ENCODE measurements at regions not wholly inside any gene's neighbourhood (a gene's known extent, or its start where the extent isn't known, plus 50 kb on each side); places are given as distances from the start of the nearest gene placed in this dataset.

DNA sequence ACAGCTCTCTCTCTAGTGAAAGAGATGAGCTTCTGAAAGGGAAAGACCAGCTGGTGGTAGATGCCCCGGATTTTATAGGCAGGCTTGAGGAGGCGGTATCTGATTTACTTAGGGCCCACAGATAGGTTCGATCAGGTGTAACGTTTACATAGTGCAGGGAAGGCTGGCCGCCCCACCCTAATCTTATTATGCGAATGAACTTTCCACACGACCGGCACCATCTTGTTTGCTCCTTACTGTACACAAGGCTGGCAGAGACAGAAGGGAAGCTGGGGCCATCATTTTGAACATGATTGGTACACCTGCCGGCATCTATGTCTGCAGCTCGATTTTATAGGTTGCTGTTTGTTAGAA lies 212.0 kb upstream of the JARID2 start:
- no peaks in the 10 kb centered on the region for H3K27me3 ChIP-seq
- peaks cover 0 to 3% of the 10 kb centered on the region in 2 donors for H3K4me1 ChIP-seq
- H3K4me3 ChIP-seq: no peak overlapping the region
- TF ChIP-seq, protein P1, sequence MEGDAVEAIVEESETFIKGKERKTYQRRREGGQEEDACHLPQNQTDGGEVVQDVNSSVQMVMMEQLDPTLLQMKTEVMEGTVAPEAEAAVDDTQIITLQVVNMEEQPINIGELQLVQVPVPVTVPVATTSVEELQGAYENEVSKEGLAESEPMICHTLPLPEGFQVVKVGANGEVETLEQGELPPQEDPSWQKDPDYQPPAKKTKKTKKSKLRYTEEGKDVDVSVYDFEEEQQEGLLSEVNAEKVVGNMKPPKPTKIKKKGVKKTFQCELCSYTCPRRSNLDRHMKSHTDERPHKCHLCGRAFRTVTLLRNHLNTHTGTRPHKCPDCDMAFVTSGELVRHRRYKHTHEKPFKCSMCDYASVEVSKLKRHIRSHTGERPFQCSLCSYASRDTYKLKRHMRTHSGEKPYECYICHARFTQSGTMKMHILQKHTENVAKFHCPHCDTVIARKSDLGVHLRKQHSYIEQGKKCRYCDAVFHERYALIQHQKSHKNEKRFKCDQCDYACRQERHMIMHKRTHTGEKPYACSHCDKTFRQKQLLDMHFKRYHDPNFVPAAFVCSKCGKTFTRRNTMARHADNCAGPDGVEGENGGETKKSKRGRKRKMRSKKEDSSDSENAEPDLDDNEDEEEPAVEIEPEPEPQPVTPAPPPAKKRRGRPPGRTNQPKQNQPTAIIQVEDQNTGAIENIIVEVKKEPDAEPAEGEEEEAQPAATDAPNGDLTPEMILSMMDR (IDR thresholded peaks at IDR 0.05): no peak
- no peaks in the 10 kb centered on the region for H3K36me3 ChIP-seq
- H3K9me3 ChIP-seq: peaks cover 0 to 7% of the 10 kb centered on the region in 2 donors
- no peak for DNase-seq (ENCODE audit: low spot score)
- H3K27ac ChIP-seq: no peak overlapping the region

DNA sequence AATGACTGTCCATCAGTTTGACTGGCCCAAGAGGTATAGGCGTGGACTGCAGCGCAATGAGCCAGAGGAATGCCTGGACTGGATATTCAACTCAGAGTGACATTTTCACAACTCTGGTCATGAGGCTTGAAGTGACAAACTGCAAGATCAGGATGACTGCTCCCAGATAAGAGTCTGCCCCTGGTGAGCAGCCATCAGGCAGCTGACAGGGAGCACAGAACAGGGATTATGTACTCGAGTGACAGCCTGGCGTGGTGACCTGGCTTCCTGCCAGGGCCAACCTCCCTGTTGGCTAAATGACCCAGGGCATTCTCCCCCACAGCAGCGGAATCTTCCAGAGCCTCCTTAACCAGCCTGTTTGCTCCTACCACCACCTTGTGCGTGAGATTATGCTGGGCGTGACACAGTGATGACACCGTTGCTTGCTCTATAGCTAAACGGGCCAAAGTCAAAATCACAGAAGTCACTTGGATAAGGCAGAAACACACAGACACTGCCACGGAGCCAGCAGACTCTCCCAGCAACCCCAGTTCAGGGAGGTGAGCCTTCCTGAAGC lies 209.1 kb upstream of the JARID2 start:
- DNase-seq (ENCODE audit: low spot score): peak; percentile 76
- TF ChIP-seq, protein P1 (IDR thresholded peaks at IDR 0.05): no peak
- Histone ChIP-seq H3K36me3 (no peaks in the 10 kb centered on the region), H3K4me3 (no peak overlapping the region), H3K27ac (peak overlapping the region; percentile 59 to 72), H3K4me1 (peaks cover 0 to 4% of the 10 kb centered on the region in 2 donors), H3K27me3 (no peaks in the 10 kb centered on the region), H3K9me3 (no peaks in the 10 kb centered on the region)

DNA sequence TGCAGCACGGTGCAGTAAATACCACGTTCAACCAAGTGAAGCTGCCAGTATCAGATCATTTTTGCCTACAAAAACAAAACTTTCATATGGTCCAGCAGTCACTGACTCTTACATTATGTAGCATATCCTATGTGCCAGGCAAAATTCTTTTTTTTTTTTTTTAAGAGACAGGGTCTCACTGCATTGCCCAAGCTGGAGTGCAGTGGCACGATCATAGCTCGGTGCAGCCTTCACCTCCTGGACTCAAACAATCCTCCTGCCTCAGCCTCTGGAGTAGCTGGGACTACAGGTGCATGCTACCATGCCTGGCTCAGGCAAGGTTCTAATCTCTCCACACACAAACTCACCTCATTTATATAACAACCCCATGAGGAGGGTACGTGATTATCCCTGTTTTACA lies 208.6 kb upstream of the JARID2 start:
- H3K9me3 ChIP-seq: no peaks in the 10 kb centered on the region
- H3K36me3 ChIP-seq: no peaks in the 10 kb centered on the region
- no peak for DNase-seq (ENCODE audit: low spot score)
- no peak overlapping the region for H3K4me3 ChIP-seq
- H3K27me3 ChIP-seq: no peaks in the 10 kb centered on the region
- H3K27ac ChIP-seq: peak overlapping the region; percentile 50 to 69
- H3K4me1 ChIP-seq: peaks cover 0 to 4% of the 10 kb centered on the region in 2 donors
- TF ChIP-seq, protein P1 (IDR thresholded peaks at IDR 0.05): no peak

DNA sequence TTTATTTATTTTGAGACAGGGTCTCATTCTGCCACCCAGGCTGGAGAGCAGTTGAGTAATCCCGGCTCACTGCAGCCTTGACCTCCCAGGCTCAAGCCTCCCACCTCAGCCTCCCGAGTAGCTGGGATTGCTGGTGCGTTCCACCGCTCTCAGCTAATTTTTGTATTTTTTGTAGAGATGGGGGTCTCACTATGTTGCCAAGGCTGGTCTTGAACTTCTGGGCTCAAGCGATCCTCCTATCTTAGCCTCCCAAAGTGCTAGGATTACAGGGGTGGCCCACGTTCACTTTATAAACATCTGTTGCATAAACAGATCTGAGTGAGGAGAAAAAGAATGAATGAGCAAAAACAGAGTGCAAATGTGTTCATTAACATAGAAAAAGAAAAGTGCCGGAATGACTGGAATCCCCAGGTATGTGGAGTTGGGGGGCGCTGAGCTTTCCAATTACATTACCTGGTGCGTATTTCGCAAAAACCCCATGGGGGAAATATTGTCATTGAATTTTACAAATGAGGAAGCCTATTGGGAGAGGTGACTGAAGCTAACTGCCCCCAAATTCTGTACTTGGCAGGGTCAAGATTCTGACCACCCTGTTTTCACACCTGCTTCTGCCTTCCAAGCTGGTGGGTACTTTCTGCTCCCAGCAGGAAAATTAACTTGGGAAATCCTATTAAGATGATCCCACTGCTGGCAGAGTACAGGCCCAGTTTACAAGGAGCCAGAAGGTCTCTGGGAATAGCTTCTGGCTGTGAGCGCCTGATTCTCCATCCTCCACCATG lies 207.7 kb upstream of the JARID2 start:
- H3K4me1 ChIP-seq: peaks cover 0 to 4% of the 10 kb centered on the region in 2 donors
- H3K27me3 ChIP-seq: no peaks in the 10 kb centered on the region
- DNase-seq (ENCODE audit: low spot score): no peak
- H3K9me3 ChIP-seq: no peaks in the 10 kb centered on the region
- H3K27ac ChIP-seq: no peak overlapping the region
- TF ChIP-seq, protein P1 (IDR thresholded peaks at IDR 0.05): no peak
- H3K36me3 ChIP-seq: no peaks in the 10 kb centered on the region
- no peak overlapping the region for H3K4me3 ChIP-seq

DNA sequence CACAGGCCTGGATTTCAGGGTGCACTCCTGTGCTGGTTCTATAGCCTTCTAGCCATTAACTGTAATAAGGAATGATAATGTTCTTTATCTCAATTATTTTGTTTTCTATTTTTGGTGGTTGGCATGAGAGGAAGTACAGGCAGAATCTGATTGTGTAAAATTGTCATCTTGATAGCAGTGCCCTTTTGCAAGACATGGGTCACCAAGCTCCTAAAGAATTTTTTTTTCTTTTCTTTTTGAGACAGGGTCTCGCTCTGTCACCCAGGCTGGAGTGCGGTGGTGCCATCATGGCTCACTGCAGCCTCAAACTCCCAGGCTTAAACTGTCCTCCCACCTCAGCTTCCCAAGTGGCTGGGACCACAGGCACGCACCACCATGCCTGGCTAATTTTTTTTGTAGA lies 206.7 kb upstream of the JARID2 start:
- Histone ChIP-seq H3K27me3 (no peaks in the 10 kb centered on the region), H3K27ac (no peak overlapping the region), H3K4me3 (no peak overlapping the region), H3K36me3 (no peaks in the 10 kb centered on the region), H3K9me3 (no peaks in the 10 kb centered on the region), H3K4me1 (peaks cover 0 to 4% of the 10 kb centered on the region in 2 donors)
- DNase-seq (ENCODE audit: low spot score): no peak
- TF ChIP-seq, protein P1 (IDR thresholded peaks at IDR 0.05): no peak

Measured in right atrium auricular region (tissue), 2 donors.